Heart right ventricle (tissue), 16 donors: ENCODE measurements at regions not wholly inside any gene's neighbourhood (a gene's known extent, or its start where the extent isn't known, plus 50 kb on each side); places are given as distances from the start of the nearest gene placed in this dataset.

Source experiments
- ATAC-seq, 8 donors: fragments of 200-7000 bp; cut with Tn5 transposase; one replicate each; pipeline ENCODE4 v1.9.1; 2020; ENCODE audit warnings: mild to moderate bottlenecking in 8 of 8, moderate library complexity in 8 of 8, moderate number of reproducible peaks in 1 of 8
- DNase-seq, 2 donors: peaks; one replicate each; pipeline ENCODE4 v3.0.0-alpha.2; 2020
- H3K27ac ChIP-seq, 10 donors: fragments of 200-600 bp; sonication (generic) in 2 of 10; one replicate each; pipeline versions ENCODE4 v1.5.0 to v1.8.0; 2020 to 2022; ENCODE audit warnings: mild to moderate bottlenecking in 3 of 10
- H3K27me3 ChIP-seq, 7 donors: fragments of 200-600 bp; one replicate each; pipeline ENCODE4 v1.8.0; 2021 to 2022; ENCODE audit warnings: mild to moderate bottlenecking in 2 of 7
- H3K36me3 ChIP-seq, 9 donors: fragments of 200-600 bp; sonication (generic) in 1 of 9; one replicate each; pipeline versions ENCODE4 v1.5.0 to v1.8.0; 2020 to 2022; ENCODE audit warnings: mild to moderate bottlenecking in 2 of 9
- H3K4me1 ChIP-seq, 9 donors: fragments of 200-600 bp; sonication (generic) in 1 of 9; one replicate each; pipeline versions ENCODE4 v1.5.0 to v1.8.0; 2020 to 2022; ENCODE audit warnings: mild to moderate bottlenecking in 4 of 9
- H3K4me3 ChIP-seq, 10 donors: fragments of 200-600 bp; sonication (generic) in 2 of 10; one replicate each; pipeline versions ENCODE4 v1.5.0 to v1.8.0; 2020 to 2022; ENCODE audit warnings: mild to moderate bottlenecking in 7 of 10, moderate library complexity in 2 of 10
- H3K9me3 ChIP-seq, 11 donors: fragments of 200-600 bp in 10 of 11; sonication (generic) in 2 of 11; one replicate each; pipeline versions ENCODE4 v1.5.0 to v1.8.0; 2013 to 2022; ENCODE audit warnings: mild to moderate bottlenecking in 2 of 11, control low read depth in 1 of 11, moderate library complexity in 1 of 11
- WGBS, 2 donors: extraction: QIAGEN DNeasy Blood & Tissue Kit; methylation state at CpG; one replicate each; pipeline ENCODE4 v1.1.7; 2013; ENCODE audit warnings: inconsistent platforms in 1 of 2; 5-methylcytosine and 5-hydroxymethylcytosine counted together
- intact Hi-C, 10 donors: fragments of 100-400 bp; cut with DNase I; formaldehyde crosslinking; loops; one replicate each; pipeline versions ENCODE4 v1.11.1 to v1.14.2; 2022
- TF ChIP-seq, protein P1 (sequence below), 9 donors: fragments of 200-600 bp; sonication (generic) in 2 of 9; IDR thresholded peaks; one replicate each; pipeline versions ENCODE4 v1.5.0 to v1.8.0; 2021 to 2022; ENCODE audit warnings: antibody characterized with exemption in 9 of 9, mild to moderate bottlenecking in 5 of 9, moderate library complexity in 1 of 9
- donor health status: Arrhythmogenic right ventricular cardiomyopathy.
- donor health status: ischemic (EF 13 %, LVEDD 7.1; RV severe dilation, severe dysfunction).
- donor health status: healthy with polysubstance abuse.
- donor health status: DM: no; HTN: yes; CAD: no.
- donor health status: DM: no; HTN: no; CAD: no.
- donor health status: ischemic (EF 25% LVEDD 6.9; RV normal size, moderate dysfunction).
- donor health status: ischemic (EF 25% LVEDD 5.7; RV mildly dilated, moderate dysfunction).
- donor health status: healthy.
- donor health status: DM: yes; HTN: yes; CAD: no.
- donor health status: Ischemic cardiomyopathy.
- donor health status: ischemic (EF 35%, LVEDD 5.7; RV mildly dilated, moderate dysfunction).
- donor health status: nonischemic (EF 11% LVEDD 7.7; RV severe dilation, severe dysfunction).
- donor health status: DM: yes; HTN: yes; CAD: no.
- donor health status: PGD.
- donor health status: ischemic (EF 29% LVEDD 5.4; RV normal size, mild dysfunction).
- donor health status: nonischemic (EF 23%, LVEDD 6.1; RV moderate dilation, normal function).

DNA sequence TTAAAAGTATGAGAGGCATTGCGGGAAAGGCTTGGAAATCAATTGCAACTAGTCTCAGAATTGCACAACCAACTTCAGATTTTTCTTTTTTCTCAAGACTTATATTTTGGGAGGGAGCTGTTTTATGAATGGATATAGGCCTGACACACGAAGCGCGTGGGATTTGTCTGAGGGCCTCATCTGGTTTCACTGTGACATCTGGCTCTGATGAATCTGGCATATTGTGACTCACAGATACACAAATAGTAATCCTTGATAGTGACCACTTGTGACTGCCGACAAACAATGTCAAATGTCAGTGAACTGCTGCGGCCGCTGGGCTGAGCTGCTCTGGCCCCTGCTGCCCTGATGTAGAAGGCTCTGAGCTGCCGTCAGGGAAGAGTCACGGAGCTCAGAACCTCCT lies 655.1 kb downstream of the INHBA start:
- no peaks in the 10 kb centered on the region for H3K27me3 ChIP-seq
- TF ChIP-seq, protein P1, sequence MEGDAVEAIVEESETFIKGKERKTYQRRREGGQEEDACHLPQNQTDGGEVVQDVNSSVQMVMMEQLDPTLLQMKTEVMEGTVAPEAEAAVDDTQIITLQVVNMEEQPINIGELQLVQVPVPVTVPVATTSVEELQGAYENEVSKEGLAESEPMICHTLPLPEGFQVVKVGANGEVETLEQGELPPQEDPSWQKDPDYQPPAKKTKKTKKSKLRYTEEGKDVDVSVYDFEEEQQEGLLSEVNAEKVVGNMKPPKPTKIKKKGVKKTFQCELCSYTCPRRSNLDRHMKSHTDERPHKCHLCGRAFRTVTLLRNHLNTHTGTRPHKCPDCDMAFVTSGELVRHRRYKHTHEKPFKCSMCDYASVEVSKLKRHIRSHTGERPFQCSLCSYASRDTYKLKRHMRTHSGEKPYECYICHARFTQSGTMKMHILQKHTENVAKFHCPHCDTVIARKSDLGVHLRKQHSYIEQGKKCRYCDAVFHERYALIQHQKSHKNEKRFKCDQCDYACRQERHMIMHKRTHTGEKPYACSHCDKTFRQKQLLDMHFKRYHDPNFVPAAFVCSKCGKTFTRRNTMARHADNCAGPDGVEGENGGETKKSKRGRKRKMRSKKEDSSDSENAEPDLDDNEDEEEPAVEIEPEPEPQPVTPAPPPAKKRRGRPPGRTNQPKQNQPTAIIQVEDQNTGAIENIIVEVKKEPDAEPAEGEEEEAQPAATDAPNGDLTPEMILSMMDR (IDR thresholded peaks at IDR 0.05), result peak in 2 of 9 donors; percentile 14 to 36
- peak; percentile 61 to 65 for DNase-seq
- peaks cover 0 to 14% (median 4%) of the 10 kb centered on the region in 11 donors for H3K9me3 ChIP-seq
- ATAC-seq, result peak; percentile 65 to 95 (median 82)
- peaks cover 0 to 33% (median 23%) of the 10 kb centered on the region in 9 donors for H3K4me1 ChIP-seq
- peak overlapping the region; percentile 5 to 78 (median 66) for H3K27ac ChIP-seq
- H3K36me3 ChIP-seq, result no peaks in the 10 kb centered on the region
- intact Hi-C loops, result loop anchor here in 2 of 10 donors (5.0 to 10.0 kb wide), 2 partner anchors 647 to 650 kb away; no protein-coding TSS in a partner anchor
- H3K4me3 ChIP-seq, result no peak overlapping the region
- 25 to 31% methylated on average over 9 of the region's 9 CpGs for WGBS, 2 donors

DNA sequence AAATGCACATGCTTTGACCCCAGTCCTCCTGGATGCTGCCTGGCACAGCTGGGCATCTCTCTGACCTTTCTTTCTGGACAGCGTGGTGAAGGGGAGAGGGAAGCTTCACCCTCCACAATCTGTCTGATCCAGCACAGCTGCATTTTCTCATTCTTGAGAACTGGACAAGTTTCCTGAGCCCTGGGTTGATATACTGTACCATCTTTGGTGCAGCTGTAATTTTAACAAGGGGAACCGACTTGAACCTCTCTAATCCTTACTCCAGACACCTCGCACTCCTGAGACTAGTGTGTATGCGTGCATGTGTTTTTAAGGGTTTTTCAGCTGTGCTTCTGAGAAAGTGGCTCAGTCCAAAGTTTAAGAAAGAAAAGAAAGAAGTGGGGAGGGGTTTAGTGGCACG lies 655.7 kb downstream of the INHBA start:
- ATAC-seq (peak in 6 of 8 donors; percentile 15 to 58 (median 32)), DNase-seq (peak in 1 of 2 donors; percentile 23)
- Histone ChIP-seq H3K36me3 (no peaks in the 10 kb centered on the region), H3K4me1 (peaks cover 0 to 33% (median 23%) of the 10 kb centered on the region in 9 donors), H3K27ac (peak overlapping the region in 9 of 10 donors; percentile 5 to 78 (median 63)), H3K27me3 (no peaks in the 10 kb centered on the region), H3K9me3 (peaks cover 0 to 17% (median 7%) of the 10 kb centered on the region in 11 donors), H3K4me3 (no peak overlapping the region)
- TF ChIP-seq, protein P1 (IDR thresholded peaks at IDR 0.05), result no peak
- intact Hi-C loops, result loop anchor here in 2 of 10 donors (5.0 to 10.0 kb wide), 2 partner anchors 648 to 650 kb away; no protein-coding TSS in a partner anchor
- WGBS, 2 donors, result 61 to 80% methylated on average over 5 of the region's 5 CpGs

DNA sequence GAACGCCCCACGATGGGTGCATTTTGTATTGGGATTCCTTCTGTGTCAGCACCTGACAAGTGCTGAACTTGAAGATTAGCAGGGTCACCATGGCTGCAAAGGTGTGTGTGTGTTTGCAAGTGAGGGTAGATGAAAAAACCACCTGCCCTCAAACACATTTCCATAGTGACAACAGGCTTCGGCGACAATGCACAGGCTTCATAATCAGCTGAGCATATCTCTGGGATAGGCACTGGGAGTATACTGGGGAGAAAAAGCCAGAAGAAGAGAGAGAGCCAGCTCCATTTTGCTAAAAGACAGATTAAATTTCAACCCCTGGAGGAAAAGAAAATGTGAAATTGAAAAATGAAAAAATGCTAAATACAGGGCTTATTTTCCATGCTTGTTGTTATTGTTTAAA lies 656.1 kb downstream of the INHBA start:
- intact Hi-C loops, result loop anchor here in 2 of 10 donors (5.0 to 10.0 kb wide), 2 partner anchors 648 to 651 kb away; no protein-coding TSS in a partner anchor
- Histone ChIP-seq H3K27me3 (no peaks in the 10 kb centered on the region), H3K4me1 (peaks cover 0 to 33% (median 23%) of the 10 kb centered on the region in 9 donors), H3K36me3 (no peaks in the 10 kb centered on the region), H3K9me3 (peaks cover 0 to 17% (median 7%) of the 10 kb centered on the region in 11 donors), H3K4me3 (no peak overlapping the region), H3K27ac (peak overlapping the region in 9 of 10 donors; percentile 16 to 78 (median 63))
- DNase-seq, result no peak
- WGBS, 2 donors, result 33 to 44% methylated on average over 4 of the region's 4 CpGs
- TF ChIP-seq, protein P1 (IDR thresholded peaks at IDR 0.05), result no peak
- ATAC-seq, result peak in 6 of 8 donors; percentile 16 to 27 (median 22)

DNA sequence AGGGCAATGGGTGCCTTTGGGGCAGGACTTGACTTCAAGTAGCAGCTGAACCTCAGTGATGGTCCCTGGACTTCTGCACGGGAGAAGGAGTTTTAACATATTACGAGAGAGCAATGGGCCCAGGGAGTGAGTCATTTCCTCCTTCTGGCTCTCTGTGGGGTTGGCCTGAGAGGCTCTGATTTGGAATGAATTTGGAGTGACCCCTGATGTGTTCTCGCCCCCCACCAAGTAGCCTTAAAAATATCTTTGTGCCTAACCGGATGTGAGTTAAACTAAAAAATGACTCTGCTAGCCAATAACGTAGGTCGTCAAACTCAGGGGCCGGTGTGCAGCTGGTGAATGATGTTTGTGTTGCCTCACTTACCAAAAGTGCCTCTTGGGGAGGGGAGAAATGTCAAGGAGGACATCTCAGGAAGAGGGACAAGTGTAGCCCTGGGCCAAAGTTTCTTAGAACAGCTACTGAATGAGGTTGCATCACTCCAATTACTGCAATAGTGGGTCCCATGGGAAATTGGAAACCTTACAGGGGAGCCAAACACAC lies 656.6 kb downstream of the INHBA start:
- H3K4me3 ChIP-seq, result no peak overlapping the region
- WGBS, 2 donors, result 54 to 66% methylated on average over 7 of the region's 7 CpGs
- no peaks in the 10 kb centered on the region for H3K36me3 ChIP-seq
- peaks cover 0 to 33% (median 23%) of the 10 kb centered on the region in 9 donors for H3K4me1 ChIP-seq
- TF ChIP-seq, protein P1 (IDR thresholded peaks at IDR 0.05), result no peak
- intact Hi-C loops, result loop anchor here in 2 of 10 donors (5.0 to 10.0 kb wide), 2 partner anchors 649 to 651 kb away; no protein-coding TSS in a partner anchor
- no peaks in the 10 kb centered on the region for H3K27me3 ChIP-seq
- ATAC-seq, result peak; percentile 63 to 81 (median 66)
- DNase-seq, result peak; percentile 18 to 55
- H3K9me3 ChIP-seq, result peaks cover 0 to 17% (median 7%) of the 10 kb centered on the region in 11 donors
- peak overlapping the region in 9 of 10 donors; percentile 16 to 78 (median 62) for H3K27ac ChIP-seq
